ENCODE measurements at regions not wholly inside any gene's neighbourhood (a gene's known extent, or its start where the extent isn't known, plus 50 kb on each side); places are given as distances from the start of the nearest gene placed in this dataset.

DNA sequence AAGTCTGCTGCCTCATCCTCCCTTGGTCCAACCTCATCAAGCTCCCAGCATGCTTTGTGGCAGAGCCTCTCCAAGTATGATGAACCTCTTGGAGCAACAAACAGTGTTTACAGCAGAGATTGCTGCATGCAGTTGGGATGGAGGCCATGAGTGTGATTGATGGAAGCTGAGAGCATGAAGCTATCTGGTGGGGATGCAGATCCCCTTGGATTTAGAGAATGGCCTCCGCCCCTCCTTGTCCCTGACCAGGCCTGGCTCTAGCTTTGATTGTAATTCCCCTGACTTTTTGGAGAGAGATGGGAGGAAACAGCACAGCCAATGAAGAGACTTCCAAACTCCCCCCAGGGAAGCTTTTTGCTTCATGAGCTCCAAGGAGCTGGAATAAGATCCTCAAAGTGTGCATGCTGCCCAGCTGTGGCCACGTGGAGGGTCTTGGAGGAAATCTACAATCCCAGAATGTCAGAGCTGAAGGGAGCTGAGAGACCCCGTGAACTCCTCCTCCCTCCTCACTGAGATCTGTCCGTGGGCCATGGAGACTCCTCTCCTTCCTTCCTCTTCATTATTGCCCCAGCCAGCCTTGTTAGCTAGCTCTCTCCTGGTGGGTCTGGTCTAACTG, 165.3 kb upstream of the USP24 start:
- DNase-seq (ENCODE audit: extremely low read depth, low read depth) = no peak
- no peak overlapping the region for H3K4me3 ChIP-seq (replicated peaks; ENCODE audit: low read depth, low read length)
- TF ChIP-seq, protein P1, sequence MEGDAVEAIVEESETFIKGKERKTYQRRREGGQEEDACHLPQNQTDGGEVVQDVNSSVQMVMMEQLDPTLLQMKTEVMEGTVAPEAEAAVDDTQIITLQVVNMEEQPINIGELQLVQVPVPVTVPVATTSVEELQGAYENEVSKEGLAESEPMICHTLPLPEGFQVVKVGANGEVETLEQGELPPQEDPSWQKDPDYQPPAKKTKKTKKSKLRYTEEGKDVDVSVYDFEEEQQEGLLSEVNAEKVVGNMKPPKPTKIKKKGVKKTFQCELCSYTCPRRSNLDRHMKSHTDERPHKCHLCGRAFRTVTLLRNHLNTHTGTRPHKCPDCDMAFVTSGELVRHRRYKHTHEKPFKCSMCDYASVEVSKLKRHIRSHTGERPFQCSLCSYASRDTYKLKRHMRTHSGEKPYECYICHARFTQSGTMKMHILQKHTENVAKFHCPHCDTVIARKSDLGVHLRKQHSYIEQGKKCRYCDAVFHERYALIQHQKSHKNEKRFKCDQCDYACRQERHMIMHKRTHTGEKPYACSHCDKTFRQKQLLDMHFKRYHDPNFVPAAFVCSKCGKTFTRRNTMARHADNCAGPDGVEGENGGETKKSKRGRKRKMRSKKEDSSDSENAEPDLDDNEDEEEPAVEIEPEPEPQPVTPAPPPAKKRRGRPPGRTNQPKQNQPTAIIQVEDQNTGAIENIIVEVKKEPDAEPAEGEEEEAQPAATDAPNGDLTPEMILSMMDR (IDR thresholded peaks at IDR 0.05; ENCODE audit: low read depth, low read length, missing control alignments) = no peak

DNA sequence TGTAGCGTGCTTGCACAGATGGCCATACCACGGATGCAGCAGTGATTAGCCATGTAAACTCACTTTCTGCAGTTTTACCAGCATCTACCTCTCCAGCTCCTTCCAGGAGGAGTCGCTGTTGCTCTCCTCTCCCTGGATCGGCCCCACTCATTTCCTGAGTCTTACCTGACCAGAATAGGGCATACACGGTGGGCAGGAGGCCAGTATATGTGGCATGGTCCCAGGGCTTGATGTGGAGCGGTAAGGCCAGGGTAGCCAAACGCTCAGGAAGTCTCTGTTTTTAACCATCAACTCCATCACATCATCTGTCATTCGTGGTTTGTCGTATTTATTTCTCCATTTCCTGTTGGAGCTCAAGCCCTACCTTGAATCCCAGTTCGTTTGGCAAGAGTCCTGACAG, 163.4 kb upstream of the USP24 start:
- no peak overlapping the region for H3K4me3 ChIP-seq (replicated peaks; ENCODE audit: low read depth, low read length)
- no peak for DNase-seq (ENCODE audit: extremely low read depth, low read depth)
- TF ChIP-seq, protein P1 (IDR thresholded peaks at IDR 0.05; ENCODE audit: low read depth, low read length, missing control alignments) = peak; percentile 71

DNA sequence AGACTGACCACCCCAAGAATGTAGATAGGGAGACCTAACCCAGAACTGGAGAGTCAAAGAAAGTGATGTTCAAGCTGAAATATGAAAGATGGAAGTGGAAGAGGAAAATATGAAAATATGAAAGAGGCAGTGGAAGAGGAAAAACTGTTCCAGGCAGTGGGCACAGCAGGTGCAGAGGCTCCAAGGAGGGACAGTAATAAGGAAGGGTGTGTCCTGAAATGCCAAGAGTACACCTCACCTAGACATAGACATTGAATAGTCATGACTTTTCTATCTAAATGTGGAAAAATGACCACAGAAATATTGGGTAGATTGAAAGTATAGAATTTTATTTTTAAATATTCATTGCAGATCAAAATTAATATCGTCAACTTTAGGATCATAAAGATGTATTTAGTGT, 161.7 kb upstream of the USP24 start:
- TF ChIP-seq, protein P1 (IDR thresholded peaks at IDR 0.05; ENCODE audit: low read depth, low read length, missing control alignments) = no peak
- no peak overlapping the region for H3K4me3 ChIP-seq (replicated peaks; ENCODE audit: low read depth, low read length)

DNA sequence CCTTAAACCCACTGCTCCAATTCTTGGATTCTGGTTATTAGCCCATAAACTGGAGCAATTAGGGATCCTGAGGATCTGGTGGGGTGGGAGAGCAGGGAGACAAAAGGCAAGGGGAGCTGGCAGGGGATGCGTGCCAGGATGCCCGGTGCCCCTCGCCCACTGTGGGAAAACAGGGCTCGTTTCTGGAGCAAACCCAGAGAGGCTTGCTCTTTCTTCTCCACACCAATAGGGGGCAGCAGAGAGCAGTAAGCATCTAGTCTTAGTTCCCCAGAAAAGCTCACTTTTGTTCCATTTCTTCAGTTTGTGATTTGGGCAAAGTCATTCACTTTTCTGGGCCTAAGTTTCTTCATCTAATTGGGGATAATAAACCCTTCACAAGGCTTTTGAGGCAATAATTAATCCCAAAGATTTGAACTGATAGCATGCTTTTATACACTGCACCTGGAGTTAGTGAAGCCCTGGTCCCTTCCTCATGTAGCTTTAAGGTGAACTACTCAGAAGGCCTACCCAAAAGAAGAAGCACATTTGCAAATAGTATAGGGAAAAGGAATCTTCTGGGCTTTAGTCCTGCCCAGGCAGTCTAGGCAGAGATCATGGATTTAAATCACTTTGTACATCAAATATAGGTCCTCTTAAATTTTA, 160.6 kb upstream of the USP24 start:
- DNase-seq (ENCODE audit: extremely low read depth, low read depth) = peak; percentile 39
- TF ChIP-seq, protein P1 (IDR thresholded peaks at IDR 0.05; ENCODE audit: low read depth, low read length, missing control alignments) = peak; percentile 95

More for the DNA sequence above, 161.7 kb upstream of the USP24 start:
- no peak for DNase-seq (ENCODE audit: extremely low read depth, low read depth)

DNA sequence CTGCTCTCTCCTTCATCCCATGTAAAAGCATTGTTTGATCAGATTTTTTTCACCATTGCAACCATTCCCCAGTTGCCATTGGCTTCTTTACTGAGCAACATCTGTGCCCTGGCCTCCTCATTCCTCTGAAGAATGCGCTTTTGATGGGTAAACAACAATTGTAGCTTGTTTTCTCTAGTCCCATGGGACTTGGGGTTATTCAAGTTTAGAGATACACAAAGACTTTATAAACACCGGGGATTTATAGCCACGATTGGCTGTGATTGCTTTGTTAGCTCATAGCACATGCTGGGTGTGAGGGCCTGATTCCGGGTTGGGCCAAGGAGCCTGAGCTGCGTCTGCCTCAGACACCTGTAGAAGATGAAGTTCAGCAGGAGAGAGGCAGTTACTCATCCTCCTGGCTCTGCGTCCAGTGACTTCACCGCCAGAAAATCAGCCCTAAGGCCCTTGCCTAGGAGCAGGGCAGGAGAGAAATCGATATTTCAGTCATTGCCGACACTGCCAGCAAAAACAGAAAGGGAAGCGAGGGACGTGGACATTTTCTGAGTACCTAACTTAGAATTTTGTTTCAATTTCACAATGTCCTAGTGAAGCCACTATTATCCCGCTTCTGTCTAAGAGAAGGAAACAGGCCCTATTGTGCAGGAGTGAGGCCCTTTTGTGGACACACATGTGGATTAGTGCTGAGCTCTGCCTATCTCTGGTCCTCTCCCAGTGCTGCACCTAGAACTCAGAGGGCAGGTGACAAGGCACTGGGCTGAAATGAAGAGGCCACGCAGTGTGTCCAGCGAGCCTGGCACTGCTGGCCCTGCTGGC, 159.8 kb upstream of the USP24 start:
- no peak overlapping the region for H3K4me3 ChIP-seq (replicated peaks; ENCODE audit: low read depth, low read length)
- DNase-seq (ENCODE audit: extremely low read depth, low read depth) = no peak
- TF ChIP-seq, protein P1 (IDR thresholded peaks at IDR 0.05; ENCODE audit: low read depth, low read length, missing control alignments) = no peak

More for the DNA sequence above, 160.6 kb upstream of the USP24 start:
- H3K4me3 ChIP-seq (replicated peaks; ENCODE audit: low read depth, low read length) = no peak overlapping the region

DNA sequence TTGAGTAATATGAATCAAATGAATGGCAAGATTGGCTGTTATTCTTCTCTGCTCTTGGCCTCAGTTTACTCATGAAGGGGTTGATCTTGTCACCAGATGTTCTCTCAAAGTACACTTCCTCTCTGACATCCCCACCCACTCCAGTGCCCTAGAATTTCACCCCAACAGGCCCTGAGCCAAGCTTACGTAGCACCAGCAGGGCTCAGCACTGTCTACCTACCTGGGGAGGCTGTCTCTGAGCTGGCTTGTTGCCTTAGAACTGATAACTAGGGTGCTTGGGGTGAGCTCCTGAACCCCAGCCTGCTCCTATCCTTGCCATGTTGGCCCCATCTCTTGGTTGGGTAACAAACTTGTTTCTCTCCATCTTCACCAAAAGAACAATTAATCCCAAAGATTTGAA, 159.1 kb upstream of the USP24 start:
- TF ChIP-seq, protein P1 (IDR thresholded peaks at IDR 0.05; ENCODE audit: low read depth, low read length, missing control alignments) = no peak
- H3K4me3 ChIP-seq (replicated peaks; ENCODE audit: low read depth, low read length) = no peak overlapping the region
- DNase-seq (ENCODE audit: extremely low read depth, low read depth) = no peak

Data from HFF-Myc (cell line).